ENCODE measurements at regions not wholly inside any gene's neighbourhood (a gene's known extent, or its start where the extent isn't known, plus 50 kb on each side); places are given as distances from the start of the nearest gene placed in this dataset.
A peak's percentile ranks its signal among the peaks of the same experiment; 100 is the strongest.

DNA sequence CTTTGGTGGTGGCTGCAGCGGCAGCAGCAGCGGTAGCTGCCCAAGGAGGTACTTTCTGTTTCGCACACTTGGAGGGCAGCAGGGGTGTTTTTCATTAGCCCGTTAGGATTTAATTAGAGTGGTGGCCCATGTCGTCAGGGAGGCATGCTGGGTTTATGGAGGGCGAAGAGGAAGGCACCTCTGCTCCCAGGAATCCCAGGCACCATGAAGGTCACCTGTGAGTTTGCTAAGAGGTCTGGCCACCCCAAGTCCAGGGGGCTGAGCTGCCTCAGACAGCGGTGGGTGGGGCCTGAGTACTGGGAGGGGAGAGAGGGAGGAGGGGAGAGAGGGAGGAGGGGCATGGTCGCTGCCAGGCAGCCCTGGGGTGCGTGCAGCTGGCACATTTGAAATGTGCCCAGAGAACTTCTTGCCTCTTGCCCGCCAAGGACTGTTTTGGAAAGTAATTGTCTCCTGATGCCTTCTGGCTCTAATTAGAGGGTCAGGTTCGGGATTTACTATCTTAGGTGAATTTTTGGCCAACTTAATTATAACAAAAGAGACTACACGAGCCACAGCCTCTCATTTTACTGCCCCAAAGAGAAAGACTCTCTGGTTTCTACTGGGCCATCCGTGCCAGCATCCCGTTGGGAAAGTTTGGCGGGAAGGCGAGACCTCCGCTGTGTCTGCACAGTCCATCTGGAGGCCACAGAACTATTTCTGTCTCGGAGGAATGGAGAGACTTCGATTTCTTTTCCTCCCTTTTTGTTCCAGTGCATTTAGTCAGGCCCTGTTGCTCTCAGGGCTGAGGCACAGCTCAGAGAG, 62.0 kb downstream of the GLI2 start:
- Histone ChIP-seq H3K4me3 (no peak overlapping the region), H3K27me3 (no peaks in the 10 kb centered on the region), H3K27ac (no peak overlapping the region), H3K4me1 (no peaks in the 10 kb centered on the region), H3K36me3 (replicated peaks in 1 of 2; ENCODE audit: insufficient read depth in 1 of 2, low read depth in 2 of 2) (no peaks in the 10 kb centered on the region), H3K9me3 (no peaks in the 10 kb centered on the region)
- intact Hi-C loops (cut with DNase I): no loop called here
- TF ChIP-seq, protein P1, sequence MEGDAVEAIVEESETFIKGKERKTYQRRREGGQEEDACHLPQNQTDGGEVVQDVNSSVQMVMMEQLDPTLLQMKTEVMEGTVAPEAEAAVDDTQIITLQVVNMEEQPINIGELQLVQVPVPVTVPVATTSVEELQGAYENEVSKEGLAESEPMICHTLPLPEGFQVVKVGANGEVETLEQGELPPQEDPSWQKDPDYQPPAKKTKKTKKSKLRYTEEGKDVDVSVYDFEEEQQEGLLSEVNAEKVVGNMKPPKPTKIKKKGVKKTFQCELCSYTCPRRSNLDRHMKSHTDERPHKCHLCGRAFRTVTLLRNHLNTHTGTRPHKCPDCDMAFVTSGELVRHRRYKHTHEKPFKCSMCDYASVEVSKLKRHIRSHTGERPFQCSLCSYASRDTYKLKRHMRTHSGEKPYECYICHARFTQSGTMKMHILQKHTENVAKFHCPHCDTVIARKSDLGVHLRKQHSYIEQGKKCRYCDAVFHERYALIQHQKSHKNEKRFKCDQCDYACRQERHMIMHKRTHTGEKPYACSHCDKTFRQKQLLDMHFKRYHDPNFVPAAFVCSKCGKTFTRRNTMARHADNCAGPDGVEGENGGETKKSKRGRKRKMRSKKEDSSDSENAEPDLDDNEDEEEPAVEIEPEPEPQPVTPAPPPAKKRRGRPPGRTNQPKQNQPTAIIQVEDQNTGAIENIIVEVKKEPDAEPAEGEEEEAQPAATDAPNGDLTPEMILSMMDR (IDR thresholded peaks at IDR 0.05): no peak
- TF ChIP-seq POLR2A (IDR thresholded peaks at IDR 0.05): no peak
- ATAC-seq: no peak
- 74 to 81% methylated on average over 15 to 19 of the region's 19 CpGs for WGBS, 2 donors
- DNase-seq: no peak

GRCh38 chr2:120798567-120799247, 63.0 kb downstream of the GLI2 start:
- Histone ChIP-seq H3K36me3 (replicated peaks in 1 of 2; ENCODE audit: insufficient read depth in 1 of 2, low read depth in 2 of 2) (no peaks in the 10 kb centered on the region), H3K4me1 (no peaks in the 10 kb centered on the region), H3K9me3 (no peaks in the 10 kb centered on the region), H3K4me3 (no peak overlapping the region), H3K27me3 (no peaks in the 10 kb centered on the region), H3K27ac (no peak overlapping the region)
- intact Hi-C loops (cut with DNase I): no loop called here
- TF ChIP-seq, protein P1 (IDR thresholded peaks at IDR 0.05): no peak
- no peak for TF ChIP-seq POLR2A (IDR thresholded peaks at IDR 0.05)
- DNase-seq (no peak), ATAC-seq (no peak)
- 70 to 78% methylated on average over 6 to 8 of the region's 8 CpGs for WGBS, 2 donors

DNA sequence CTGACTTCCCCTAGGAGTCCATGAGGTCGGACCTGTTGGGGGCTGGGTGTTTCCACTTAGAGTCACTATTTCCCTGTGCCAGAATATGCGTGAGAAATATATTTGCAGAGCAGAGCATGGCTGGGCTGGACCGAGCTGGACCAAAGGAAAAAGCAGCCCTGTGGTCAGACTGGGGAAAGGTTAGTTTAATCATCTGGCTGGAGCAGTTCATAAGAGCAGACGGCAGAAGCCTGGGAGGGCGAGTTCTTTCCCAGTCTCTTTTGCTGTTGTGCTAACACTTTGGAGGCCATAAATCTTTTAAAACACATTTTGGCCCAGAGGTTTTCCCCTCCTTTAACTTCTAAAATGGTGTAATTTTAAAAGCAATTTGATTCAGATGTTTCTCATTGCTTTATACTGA, 66.5 kb downstream of the GLI2 start:
- ATAC-seq: peak; percentile 33

DNA sequence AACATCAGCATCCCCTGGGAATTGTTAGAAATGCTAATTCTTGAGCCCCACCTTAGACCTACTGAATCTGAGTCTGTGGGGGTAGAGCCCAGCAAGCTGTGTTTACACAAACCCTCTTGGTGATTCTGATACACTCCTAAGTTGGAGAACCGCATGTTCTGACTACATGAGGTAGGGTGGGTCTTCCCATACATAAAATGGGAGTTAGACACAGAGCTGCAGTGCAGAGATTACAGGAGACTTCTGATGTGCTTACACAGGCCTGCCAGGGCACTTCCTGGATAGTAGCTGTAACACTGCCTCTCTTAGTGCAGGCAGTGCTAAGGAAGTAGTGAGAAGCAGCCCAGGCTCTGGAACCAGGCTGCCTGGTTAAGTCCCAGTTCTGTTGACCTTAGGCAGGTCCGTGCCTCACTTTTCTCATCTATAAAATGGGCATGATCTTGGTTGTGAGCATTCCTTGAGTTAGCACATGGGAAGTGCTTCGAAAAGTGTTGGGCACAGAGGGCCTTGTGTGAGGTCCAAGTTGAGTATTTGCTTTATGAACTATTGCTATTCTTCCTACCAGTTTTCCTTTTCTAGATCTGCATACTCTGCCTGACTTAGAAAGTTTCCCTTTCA, 67.3 kb downstream of the GLI2 start:
- intact Hi-C loops (cut with DNase I): no loop called here
- Histone ChIP-seq H3K4me1 (no peaks in the 10 kb centered on the region), H3K27me3 (no peaks in the 10 kb centered on the region), H3K9me3 (no peaks in the 10 kb centered on the region), H3K36me3 (replicated peaks in 1 of 2; ENCODE audit: insufficient read depth in 1 of 2, low read depth in 2 of 2) (no peaks in the 10 kb centered on the region), H3K27ac (no peak overlapping the region), H3K4me3 (no peak overlapping the region)
- ATAC-seq (no peak), DNase-seq (no peak)
- 68 to 70% methylated on average over 2 to 3 of the region's 3 CpGs for WGBS, 2 donors
- TF ChIP-seq, protein P1 (IDR thresholded peaks at IDR 0.05): no peak
- no peak for TF ChIP-seq POLR2A (IDR thresholded peaks at IDR 0.05)

More for the DNA sequence above, 66.5 kb downstream of the GLI2 start:
- Histone ChIP-seq H3K27me3 (no peaks in the 10 kb centered on the region), H3K4me1 (no peaks in the 10 kb centered on the region), H3K36me3 (replicated peaks in 1 of 2; ENCODE audit: insufficient read depth in 1 of 2, low read depth in 2 of 2) (no peaks in the 10 kb centered on the region), H3K27ac (no peak overlapping the region), H3K9me3 (no peaks in the 10 kb centered on the region), H3K4me3 (no peak overlapping the region)
- DNase-seq: peak in 1 of 4 donors; percentile 22
- intact Hi-C loops (cut with DNase I): no loop called here
- TF ChIP-seq POLR2A (IDR thresholded peaks at IDR 0.05): no peak
- TF ChIP-seq, protein P1 (IDR thresholded peaks at IDR 0.05): no peak
- 75 to 82% methylated on average over 5 of the region's 5 CpGs for WGBS, 2 donors
